ENCODE measurements at regions not wholly inside any gene's neighbourhood (a gene's known extent, or its start where the extent isn't known, plus 50 kb on each side); places are given as distances from the start of the nearest gene placed in this dataset. TPM values are rescaled to one million over a fixed set of nuclear protein-coding genes. Genes with fewer than 3 reads are reported as not detected.
"Not testable (repeated sequence)": the region's sequence is repeated elsewhere in the genome, so short reads cannot be mapped to it uniquely, and the experiment has no call there.

GRCh38 chr6:106730718-106731117 lies 101.3 kb downstream of the QRSL1 start:
- peaks cover 12% of the 10 kb centered on the region for H3K27me3 Mint-ChIP-seq (ENCODE audit: low read depth)
- no peak overlapping the region for H3K4me3 Mint-ChIP-seq
- no peaks in the 10 kb centered on the region for H3K4me1 Mint-ChIP-seq (ENCODE audit: low read depth)
- H3K36me3 Mint-ChIP-seq (ENCODE audit: low read depth) = no peaks in the 10 kb centered on the region
- POLR2A ChIA-PET = no interaction called here
- no peak for DNase-seq
- ATAC-seq = no peak
- CTCF ChIA-PET = no interaction called here
- H3K27ac Mint-ChIP-seq = no peak overlapping the region
- no peaks in the 10 kb centered on the region for H3K9me3 Mint-ChIP-seq (ENCODE audit: insufficient read depth)

GRCh38 chr6:106730264-106730663 lies 100.9 kb downstream of the QRSL1 start:
- Mint-ChIP-seq H3K4me1 (ENCODE audit: low read depth) (no peaks in the 10 kb centered on the region), H3K4me3 (no peak overlapping the region), H3K27me3 (ENCODE audit: low read depth) (peaks cover 12% of the 10 kb centered on the region), H3K9me3 (ENCODE audit: insufficient read depth) (no peaks in the 10 kb centered on the region), H3K27ac (no peak overlapping the region), H3K36me3 (ENCODE audit: low read depth) (no peaks in the 10 kb centered on the region)
- DNase-seq (no peak), ATAC-seq (no peak)
- ChIA-PET CTCF (no interaction called here), POLR2A (no interaction called here)

- DNase-seq (no peak), ATAC-seq (no peak)
- H3K36me3 Mint-ChIP-seq (ENCODE audit: low read depth) = no peaks in the 10 kb centered on the region
- H3K27me3 Mint-ChIP-seq (ENCODE audit: low read depth) = peaks cover 12% of the 10 kb centered on the region
- no peaks in the 10 kb centered on the region for H3K4me1 Mint-ChIP-seq (ENCODE audit: low read depth)
- POLR2A ChIA-PET = no interaction called here
- no peaks in the 10 kb centered on the region for H3K9me3 Mint-ChIP-seq (ENCODE audit: insufficient read depth)
- H3K27ac Mint-ChIP-seq = no peak overlapping the region
- CTCF ChIA-PET = no interaction called here
- H3K4me3 Mint-ChIP-seq = no peak overlapping the region
Observed at GRCh38 chr6:106729841-106730240, 100.5 kb downstream of the QRSL1 start.

- ChIA-PET POLR2A (no interaction called here), CTCF (no interaction called here)
- Mint-ChIP-seq H3K4me3 (no peak overlapping the region), H3K4me1 (ENCODE audit: low read depth) (no peaks in the 10 kb centered on the region), H3K36me3 (ENCODE audit: low read depth) (no peaks in the 10 kb centered on the region), H3K9me3 (ENCODE audit: insufficient read depth) (no peaks in the 10 kb centered on the region), H3K27me3 (ENCODE audit: low read depth) (peaks cover 11% of the 10 kb centered on the region), H3K27ac (no peak overlapping the region)
- ATAC-seq (no peak), DNase-seq (no peak)
Observed at GRCh38 chr6:106728296-106728870, 99.0 kb downstream of the QRSL1 start.

- no peaks in the 10 kb centered on the region for H3K36me3 Mint-ChIP-seq (ENCODE audit: low read depth)
- H3K27ac Mint-ChIP-seq = no peak overlapping the region
- ChIA-PET POLR2A (no interaction called here), CTCF (no interaction called here)
- H3K9me3 Mint-ChIP-seq (ENCODE audit: insufficient read depth) = no peaks in the 10 kb centered on the region
- ATAC-seq (no peak), DNase-seq (no peak)
- no peaks in the 10 kb centered on the region for H3K4me1 Mint-ChIP-seq (ENCODE audit: low read depth)
- peaks cover 9% of the 10 kb centered on the region for H3K27me3 Mint-ChIP-seq (ENCODE audit: low read depth)
- H3K4me3 Mint-ChIP-seq = no peak overlapping the region
Observed at GRCh38 chr6:106727480-106728149, 98.2 kb downstream of the QRSL1 start.

- ChIA-PET POLR2A (no interaction called here), CTCF (no interaction called here)
- H3K4me1 Mint-ChIP-seq (ENCODE audit: low read depth) = no peaks in the 10 kb centered on the region
- no peaks in the 10 kb centered on the region for H3K9me3 Mint-ChIP-seq (ENCODE audit: insufficient read depth)
- H3K27me3 Mint-ChIP-seq (ENCODE audit: low read depth) = peaks cover 3% of the 10 kb centered on the region
- no peaks in the 10 kb centered on the region for H3K36me3 Mint-ChIP-seq (ENCODE audit: low read depth)
- no peak overlapping the region for H3K4me3 Mint-ChIP-seq
- ATAC-seq = no peak
- no peak overlapping the region for H3K27ac Mint-ChIP-seq
- DNase-seq = no peak
Observed at GRCh38 chr6:106724848-106725247, 95.5 kb downstream of the QRSL1 start.

- H3K36me3 Mint-ChIP-seq (ENCODE audit: low read depth) = no peaks in the 10 kb centered on the region
- H3K27me3 Mint-ChIP-seq (ENCODE audit: low read depth) = peaks cover 3% of the 10 kb centered on the region
- CTCF ChIA-PET = no interaction called here
- H3K4me1 Mint-ChIP-seq (ENCODE audit: low read depth) = no peaks in the 10 kb centered on the region
- POLR2A ChIA-PET = no interaction called here
- no peak for ATAC-seq
- no peak overlapping the region for H3K27ac Mint-ChIP-seq
- H3K9me3 Mint-ChIP-seq (ENCODE audit: insufficient read depth) = no peaks in the 10 kb centered on the region
- DNase-seq = no peak
- no peak overlapping the region for H3K4me3 Mint-ChIP-seq
Observed at GRCh38 chr6:106724337-106724736, 95.0 kb downstream of the QRSL1 start.

- DNase-seq; H3K4me1 Mint-ChIP-seq (ENCODE audit: low read depth); ATAC-seq; H3K4me3 Mint-ChIP-seq; H3K9me3 Mint-ChIP-seq (ENCODE audit: insufficient read depth); CTCF ChIA-PET; H3K27me3 Mint-ChIP-seq (ENCODE audit: low read depth); H3K27ac Mint-ChIP-seq; POLR2A ChIA-PET; H3K36me3 Mint-ChIP-seq (ENCODE audit: low read depth): not testable (repeated sequence)
Observed at GRCh38 chr6:106723419-106723818, 94.0 kb downstream of the QRSL1 start.

GRCh38 chr6:106721189-106721588 lies 91.8 kb downstream of the QRSL1 start:
- H3K36me3 Mint-ChIP-seq (ENCODE audit: low read depth); H3K4me1 Mint-ChIP-seq (ENCODE audit: low read depth); POLR2A ChIA-PET; ATAC-seq; H3K27ac Mint-ChIP-seq; CTCF ChIA-PET; H3K27me3 Mint-ChIP-seq (ENCODE audit: low read depth); H3K4me3 Mint-ChIP-seq; DNase-seq; H3K9me3 Mint-ChIP-seq (ENCODE audit: insufficient read depth): not testable (repeated sequence)

Small RNA genes in the stretch of these regions (microRNA-seq; reads per million reads assigned to microRNA genes)
- not detected for gene MIR587
